H9 (cell line): ENCODE measurements at regions not wholly inside any gene's neighbourhood (a gene's known extent, or its start where the extent isn't known, plus 50 kb on each side); places are given as distances from the start of the nearest gene placed in this dataset.

Source experiments
- DNase-seq: peaks from one replicate; pipeline ENCODE4 v3.0.0-alpha.2; 2017
- H2AFZ ChIP-seq: one replicate; pipeline ENCODE4 v1.6.1; 2013; ENCODE audit warnings: mild to moderate bottlenecking, low read length, control low read depth, moderate library complexity
- H2AK5ac ChIP-seq: 2 replicates; pipeline ENCODE4 v1.6.1; 2013; ENCODE audit warnings: low read length, control low read depth, mixed read lengths; ENCODE audit not compliant: insufficient read length
- H2BK120ac ChIP-seq: one replicate; pipeline ENCODE4 v1.6.1; 2013; ENCODE audit warnings: low read depth, mild to moderate bottlenecking, low read length, control low read depth, inconsistent platforms; ENCODE audit not compliant: poor library complexity, severe bottlenecking
- H2BK12ac ChIP-seq: 2 replicates; pipeline ENCODE4 v1.6.1; 2013; ENCODE audit warnings: low read length, control low read depth, mixed read lengths, low read depth; ENCODE audit not compliant: insufficient read length
- H2BK15ac ChIP-seq: 2 replicates; pipeline ENCODE4 v1.6.1; 2013; ENCODE audit warnings: low read depth, low read length, control low read depth
- H2BK20ac ChIP-seq: one replicate; pipeline ENCODE4 v1.6.1; 2013; ENCODE audit warnings: low read depth, mild to moderate bottlenecking, low read length, control low read depth, inconsistent platforms; ENCODE audit not compliant: poor library complexity, severe bottlenecking
- H2BK5ac ChIP-seq: 2 replicates; pipeline ENCODE4 v1.6.1; 2013; ENCODE audit warnings: low read length, control low read depth, mixed read lengths; ENCODE audit not compliant: insufficient read length
- H3K14ac ChIP-seq: 2 replicates; pipeline ENCODE4 v1.6.1; 2013; ENCODE audit warnings: low read length, control low read depth; ENCODE audit not compliant: insufficient read depth
- H3K18ac ChIP-seq: 2 replicates; pipeline ENCODE4 v1.6.1; 2013; ENCODE audit warnings: low read depth, mild to moderate bottlenecking, mixed read lengths, low read length, control low read depth; ENCODE audit not compliant: insufficient read length
- H3K23ac ChIP-seq: 2 replicates; pipeline ENCODE4 v1.6.1; 2013; ENCODE audit warnings: low read length, control low read depth, mixed read lengths, low read depth; ENCODE audit not compliant: insufficient read length
- H3K23me2 ChIP-seq: 2 replicates; pipeline ENCODE4 v1.6.1; 2013; ENCODE audit warnings: low read depth, mild to moderate bottlenecking, mixed read lengths, low read length, control low read depth; ENCODE audit not compliant: insufficient read length, poor library complexity, severe bottlenecking
- H3K27ac ChIP-seq: 2 replicates; pipeline ENCODE4 v1.5.1; 2013; ENCODE audit warnings: low read length, control low read depth, mixed read lengths, low read depth; ENCODE audit not compliant: insufficient read length
- H3K27me3 ChIP-seq: 2 replicates; pipeline ENCODE4 v1.6.1; 2013; ENCODE audit warnings: low read length, control low read depth, inconsistent platforms; ENCODE audit not compliant: insufficient read depth
- H3K4ac ChIP-seq: 2 replicates; pipeline ENCODE4 v1.6.1; 2013; ENCODE audit warnings: low read depth, mild to moderate bottlenecking, control low read depth, inconsistent platforms, low read length, moderate library complexity
- H3K4me1 ChIP-seq: 2 replicates; pipeline ENCODE4 v1.6.1; 2013; ENCODE audit warnings: low read length, control low read depth, inconsistent platforms; ENCODE audit not compliant: insufficient read depth
- H3K4me2 ChIP-seq: 2 replicates; pipeline ENCODE4 v1.6.1; 2013; ENCODE audit warnings: low read length, control low read depth, mixed read lengths; ENCODE audit not compliant: insufficient read length, insufficient read depth
- H3K56ac ChIP-seq: 2 replicates; pipeline ENCODE4 v1.6.1; 2013; ENCODE audit warnings: low read depth, mild to moderate bottlenecking, mixed read lengths, low read length, control low read depth; ENCODE audit not compliant: insufficient read length
- H3K79me1 ChIP-seq: 2 replicates; pipeline ENCODE4 v1.6.1; 2013; ENCODE audit warnings: low read depth, mild to moderate bottlenecking, moderate library complexity, low read length, control low read depth, inconsistent platforms; ENCODE audit not compliant: insufficient read depth, poor library complexity, severe bottlenecking
- H3K79me2 ChIP-seq: 2 replicates; pipeline ENCODE4 v1.6.1; 2013; ENCODE audit warnings: low read length, control low read depth, inconsistent platforms; ENCODE audit not compliant: insufficient read depth
- H3K9ac ChIP-seq: 2 replicates; pipeline ENCODE4 v1.6.1; 2013; ENCODE audit warnings: low read length, control low read depth, mixed read lengths; ENCODE audit not compliant: insufficient read length; ENCODE audit errors: extremely low read depth
- H3K9me3 ChIP-seq: one replicate; pipeline ENCODE4 v1.6.1; 2013; ENCODE audit warnings: low read depth, low read length, inconsistent platforms; ENCODE audit not compliant: control insufficient read depth
- H3T11ph ChIP-seq: one replicate; pipeline ENCODE4 v1.6.1; 2013; ENCODE audit warnings: mild to moderate bottlenecking, low read length, control low read depth, inconsistent platforms
- H4K20me1 ChIP-seq: one replicate; pipeline ENCODE4 v1.6.1; 2013; ENCODE audit not compliant: control insufficient read depth, insufficient read length, insufficient read depth
- H4K5ac ChIP-seq: 2 replicates; pipeline ENCODE4 v1.6.1; 2013; ENCODE audit warnings: low read depth, mild to moderate bottlenecking, mixed read lengths, low read length, control low read depth; ENCODE audit not compliant: insufficient read length
- H4K8ac ChIP-seq: replicated peaks from 2 replicates; pipeline ENCODE4 v1.6.1; 2013; ENCODE audit warnings: low read length, control low read depth, mixed read lengths, low read depth; ENCODE audit not compliant: insufficient read length
- H4K91ac ChIP-seq: 2 replicates; pipeline ENCODE4 v1.6.1; 2013; ENCODE audit warnings: low read depth, mild to moderate bottlenecking, moderate library complexity, mixed read lengths, low read length, control low read depth; ENCODE audit not compliant: insufficient read length
- H3K27ac Mint-ChIP-seq, 3 experiments: 2 replicates in 2 of 3; 3 replicates in 1 of 3; pipeline ENCODE4 v1.8.0; 2020 to 2021; ENCODE audit warnings: mixed read lengths in 3 of 3, mild to moderate bottlenecking in 1 of 3, moderate library complexity in 1 of 3
- H3K27me3 Mint-ChIP-seq: 2 replicates; pipeline ENCODE4 v1.8.0; 2021; ENCODE audit warnings: low read depth, mild to moderate bottlenecking, moderate library complexity, mixed read lengths
- H3K36me3 Mint-ChIP-seq, 3 experiments: 2 replicates in 2 of 3; 3 replicates in 1 of 3; pipeline ENCODE4 v1.8.0; 2020 to 2021; ENCODE audit warnings: low read depth in 3 of 3, mixed read lengths in 3 of 3; ENCODE audit not compliant: insufficient read depth in 1 of 3
- H3K4me1 Mint-ChIP-seq, 2 experiments: 2 replicates each; pipeline ENCODE4 v1.8.0; 2020; ENCODE audit warnings: mixed read lengths in 2 of 2
- H3K4me3 Mint-ChIP-seq, 2 experiments: 2 replicates in 1 of 2; 3 replicates in 1 of 2; pipeline ENCODE4 v1.8.0; 2020 to 2021; ENCODE audit warnings: mild to moderate bottlenecking in 2 of 2, mixed read lengths in 2 of 2, moderate library complexity in 1 of 2
- H3K9me3 Mint-ChIP-seq, 2 experiments: 2 replicates in 1 of 2; 3 replicates in 1 of 2; pipeline ENCODE4 v1.8.0; 2020; ENCODE audit warnings: mild to moderate bottlenecking in 2 of 2, mixed read lengths in 2 of 2, moderate library complexity in 1 of 2
- WGBS: extraction: QIAGEN DNeasy Blood & Tissue Kit; methylation state at CpG from one replicate; pipeline ENCODE4 v1.1.7; 2013; ENCODE audit warnings: missing lambda C conversion rate, low lambda C conversion rate, mixed read lengths; ENCODE audit not compliant: insufficient read length; ENCODE audit errors: extremely low coverage; 5-methylcytosine and 5-hydroxymethylcytosine counted together
- TF ChIP-seq, protein P1 (sequence below): fragments of 200-600 bp; sonication (generic); conservative IDR thresholded peaks from 3 replicates; pipeline ENCODE4 v1.8.0; 2021; ENCODE audit warnings: antibody characterized with exemption, mild to moderate bottlenecking

DNA sequence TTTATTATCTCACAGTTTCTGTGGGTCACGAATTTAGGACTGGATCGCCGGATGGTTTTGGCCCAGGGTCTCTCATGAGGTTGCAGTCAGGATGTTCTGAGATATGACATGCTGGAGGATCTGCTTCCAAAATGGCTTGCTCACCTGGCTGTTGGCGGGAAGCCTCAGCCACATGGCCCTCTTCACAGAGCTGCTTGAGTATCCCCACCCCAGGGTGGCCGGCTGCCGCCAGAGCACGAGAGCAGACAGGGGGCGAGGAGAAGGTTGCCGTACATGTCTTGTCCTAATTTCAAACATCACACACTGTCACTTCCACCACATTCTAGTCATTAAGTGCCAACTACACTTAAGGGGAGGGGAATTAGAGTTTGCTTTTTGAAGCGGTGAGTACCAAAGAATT lies 365.8 kb downstream of the FGFR2 start:
- no peak overlapping the region for H2BK20ac ChIP-seq
- peaks cover 2 to 11% (median 9%) of the 10 kb centered on the region in 3 experiments; a peak in 5 of 7 replicates for H3K36me3 Mint-ChIP-seq
- no peak overlapping the region for H3K4ac ChIP-seq
- H2BK120ac ChIP-seq = no peak overlapping the region
- no peaks in the 10 kb centered on the region for H3K79me1 ChIP-seq
- no peak overlapping the region for H2BK15ac ChIP-seq
- no peak overlapping the region for H3K23ac ChIP-seq
- no peaks in the 10 kb centered on the region for H3K4me1 ChIP-seq
- no peaks in the 10 kb centered on the region for H3K27me3 ChIP-seq
- H3K9ac ChIP-seq = no peak overlapping the region
- no peaks in the 10 kb centered on the region; the same call in 1 of the 2 replicates for H3K27me3 Mint-ChIP-seq
- no peak overlapping the region for H3K4me3 Mint-ChIP-seq
- H4K91ac ChIP-seq = no peak overlapping the region
- H3K18ac ChIP-seq = no peak overlapping the region
- WGBS = no CpG with 5 or more reads among the region's 10 CpGs
- H3K4me1 Mint-ChIP-seq = peaks cover 0 to 6% of the 10 kb centered on the region in 2 experiments; a peak in 1 of 4 replicates
- H3K4me2 ChIP-seq = no peak overlapping the region
- peaks cover 9 to 14% of the 10 kb centered on the region in 2 experiments; a peak in 4 of 5 replicates for H3K9me3 Mint-ChIP-seq
- no peak overlapping the region for H3K56ac ChIP-seq
- H4K8ac ChIP-seq = no peak overlapping the region
- no peaks in the 10 kb centered on the region for H3K79me2 ChIP-seq
- H3K27ac ChIP-seq = no peak overlapping the region
- H3K27ac Mint-ChIP-seq = no peak overlapping the region
- no peak overlapping the region for H2BK12ac ChIP-seq
- TF ChIP-seq, protein P1, sequence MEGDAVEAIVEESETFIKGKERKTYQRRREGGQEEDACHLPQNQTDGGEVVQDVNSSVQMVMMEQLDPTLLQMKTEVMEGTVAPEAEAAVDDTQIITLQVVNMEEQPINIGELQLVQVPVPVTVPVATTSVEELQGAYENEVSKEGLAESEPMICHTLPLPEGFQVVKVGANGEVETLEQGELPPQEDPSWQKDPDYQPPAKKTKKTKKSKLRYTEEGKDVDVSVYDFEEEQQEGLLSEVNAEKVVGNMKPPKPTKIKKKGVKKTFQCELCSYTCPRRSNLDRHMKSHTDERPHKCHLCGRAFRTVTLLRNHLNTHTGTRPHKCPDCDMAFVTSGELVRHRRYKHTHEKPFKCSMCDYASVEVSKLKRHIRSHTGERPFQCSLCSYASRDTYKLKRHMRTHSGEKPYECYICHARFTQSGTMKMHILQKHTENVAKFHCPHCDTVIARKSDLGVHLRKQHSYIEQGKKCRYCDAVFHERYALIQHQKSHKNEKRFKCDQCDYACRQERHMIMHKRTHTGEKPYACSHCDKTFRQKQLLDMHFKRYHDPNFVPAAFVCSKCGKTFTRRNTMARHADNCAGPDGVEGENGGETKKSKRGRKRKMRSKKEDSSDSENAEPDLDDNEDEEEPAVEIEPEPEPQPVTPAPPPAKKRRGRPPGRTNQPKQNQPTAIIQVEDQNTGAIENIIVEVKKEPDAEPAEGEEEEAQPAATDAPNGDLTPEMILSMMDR = no peak
- no peak overlapping the region for H4K5ac ChIP-seq
- H3K9me3 ChIP-seq = no peaks in the 10 kb centered on the region
- no peak overlapping the region for H2BK5ac ChIP-seq
- no peak for DNase-seq
- no peak overlapping the region for H3K14ac ChIP-seq
- H3T11ph ChIP-seq = no peak overlapping the region
- no peaks in the 10 kb centered on the region for H3K23me2 ChIP-seq
- no peak overlapping the region for H2AK5ac ChIP-seq
- H2AFZ ChIP-seq = no peak overlapping the region
- H4K20me1 ChIP-seq = no peaks in the 10 kb centered on the region
